ENCODE measurements at regions not wholly inside any gene's neighbourhood (a gene's known extent, or its start where the extent isn't known, plus 50 kb on each side); places are given as distances from the start of the nearest gene placed in this dataset.

- Histone ChIP-seq H3K27ac (no peak overlapping the region), H3K36me3 (no peaks in the 10 kb centered on the region), H3K4me1 (no peaks in the 10 kb centered on the region), H3K9me3 (no peaks in the 10 kb centered on the region), H3K9ac (ENCODE audit: low read depth in 2 of 2, low read length in 2 of 2) (no peak overlapping the region), H3K27me3 (no peaks in the 10 kb centered on the region), H3K4me3 (no peak overlapping the region)
- DNase-seq, result no peak
- TF ChIP-seq, protein P1, sequence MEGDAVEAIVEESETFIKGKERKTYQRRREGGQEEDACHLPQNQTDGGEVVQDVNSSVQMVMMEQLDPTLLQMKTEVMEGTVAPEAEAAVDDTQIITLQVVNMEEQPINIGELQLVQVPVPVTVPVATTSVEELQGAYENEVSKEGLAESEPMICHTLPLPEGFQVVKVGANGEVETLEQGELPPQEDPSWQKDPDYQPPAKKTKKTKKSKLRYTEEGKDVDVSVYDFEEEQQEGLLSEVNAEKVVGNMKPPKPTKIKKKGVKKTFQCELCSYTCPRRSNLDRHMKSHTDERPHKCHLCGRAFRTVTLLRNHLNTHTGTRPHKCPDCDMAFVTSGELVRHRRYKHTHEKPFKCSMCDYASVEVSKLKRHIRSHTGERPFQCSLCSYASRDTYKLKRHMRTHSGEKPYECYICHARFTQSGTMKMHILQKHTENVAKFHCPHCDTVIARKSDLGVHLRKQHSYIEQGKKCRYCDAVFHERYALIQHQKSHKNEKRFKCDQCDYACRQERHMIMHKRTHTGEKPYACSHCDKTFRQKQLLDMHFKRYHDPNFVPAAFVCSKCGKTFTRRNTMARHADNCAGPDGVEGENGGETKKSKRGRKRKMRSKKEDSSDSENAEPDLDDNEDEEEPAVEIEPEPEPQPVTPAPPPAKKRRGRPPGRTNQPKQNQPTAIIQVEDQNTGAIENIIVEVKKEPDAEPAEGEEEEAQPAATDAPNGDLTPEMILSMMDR (IDR thresholded peaks at IDR 0.05), result no peak
- intact Hi-C loops (cut with DNase I), result no loop called here
Observed at GRCh38 chrX:98407584-98407983, 1523.9 kb downstream of the RPA4 start.

DNA sequence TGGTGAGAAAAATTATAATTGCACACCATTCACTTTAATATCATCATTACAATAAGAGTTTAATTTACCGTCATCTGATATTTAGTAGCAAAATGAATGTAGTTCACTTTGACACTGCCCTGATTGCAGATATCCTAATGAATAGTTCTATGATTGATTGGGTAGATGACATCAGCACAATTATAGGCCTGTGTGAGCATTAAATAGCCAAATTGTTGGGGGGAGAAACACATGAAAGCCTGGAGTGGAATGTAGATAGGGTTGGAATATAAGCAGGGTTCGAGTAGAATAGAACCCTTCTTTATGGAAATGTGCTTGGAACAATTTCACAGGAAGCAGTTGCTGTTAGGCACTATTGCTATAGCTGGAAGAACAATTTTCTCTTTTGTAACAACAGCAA, 1526.2 kb downstream of the RPA4 start:
- intact Hi-C loops (cut with DNase I), result no loop called here
- H3K4me1 ChIP-seq, result no peaks in the 10 kb centered on the region
- no peak for DNase-seq

GRCh38 chrX:98412058-98412457, 1528.3 kb downstream of the RPA4 start:
- no peaks in the 10 kb centered on the region for H3K4me1 ChIP-seq
- H3K4me3 ChIP-seq, result no peak overlapping the region
- no peak for DNase-seq
- no peaks in the 10 kb centered on the region for H3K36me3 ChIP-seq
- intact Hi-C loops (cut with DNase I), result no loop called here
- H3K9ac ChIP-seq (ENCODE audit: low read depth in 2 of 2, low read length in 2 of 2), result no peak overlapping the region
- no peaks in the 10 kb centered on the region for H3K27me3 ChIP-seq
- H3K9me3 ChIP-seq, result no peaks in the 10 kb centered on the region
- TF ChIP-seq, protein P1 (IDR thresholded peaks at IDR 0.05), result no peak
- no peak overlapping the region for H3K27ac ChIP-seq

More for the DNA sequence above, 1526.2 kb downstream of the RPA4 start:
- TF ChIP-seq, protein P1 (IDR thresholded peaks at IDR 0.05), result no peak
- no peak overlapping the region for H3K9ac ChIP-seq (ENCODE audit: low read depth in 2 of 2, low read length in 2 of 2)
- no peak overlapping the region for H3K27ac ChIP-seq
- H3K9me3 ChIP-seq, result no peaks in the 10 kb centered on the region
- no peaks in the 10 kb centered on the region for H3K27me3 ChIP-seq
- H3K4me3 ChIP-seq, result no peak overlapping the region
- H3K36me3 ChIP-seq, result no peaks in the 10 kb centered on the region

- Histone ChIP-seq H3K36me3 (no peaks in the 10 kb centered on the region), H3K27me3 (no peaks in the 10 kb centered on the region), H3K9ac (ENCODE audit: low read depth in 2 of 2, low read length in 2 of 2) (no peak overlapping the region), H3K27ac (no peak overlapping the region), H3K4me3 (no peak overlapping the region), H3K4me1 (no peaks in the 10 kb centered on the region), H3K9me3 (no peaks in the 10 kb centered on the region)
- intact Hi-C loops (cut with DNase I), result no loop called here
- TF ChIP-seq, protein P1 (IDR thresholded peaks at IDR 0.05), result no peak
- no peak for DNase-seq
Observed at GRCh38 chrX:98422536-98422935, 1538.8 kb downstream of the RPA4 start.

DNA sequence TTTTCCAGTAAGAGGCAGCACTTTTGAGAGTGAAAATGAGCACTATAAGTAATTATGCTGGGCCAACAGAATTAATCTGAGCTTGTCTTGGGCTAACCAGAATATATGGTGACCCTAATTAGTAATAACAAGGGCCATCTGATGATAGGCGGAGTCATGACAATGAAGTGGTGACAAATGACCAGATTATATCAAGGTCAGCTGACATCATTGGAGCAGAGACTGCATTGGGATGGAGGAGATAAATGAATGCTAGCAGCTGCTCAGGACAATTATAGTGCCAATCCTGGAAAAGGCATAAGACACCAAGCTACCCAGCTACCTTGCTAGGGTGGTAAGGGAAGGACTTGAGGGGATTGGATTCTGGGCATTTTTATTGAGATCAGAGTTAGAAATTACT, 1548.7 kb downstream of the RPA4 start:
- intact Hi-C loops (cut with DNase I), result no loop called here
- Histone ChIP-seq H3K9ac (ENCODE audit: low read depth in 2 of 2, low read length in 2 of 2) (no peak overlapping the region), H3K4me1 (no peaks in the 10 kb centered on the region), H3K4me3 (no peak overlapping the region), H3K27me3 (no peaks in the 10 kb centered on the region), H3K36me3 (no peaks in the 10 kb centered on the region), H3K27ac (no peak overlapping the region), H3K9me3 (no peaks in the 10 kb centered on the region)
- no peak for DNase-seq
- TF ChIP-seq, protein P1 (IDR thresholded peaks at IDR 0.05), result no peak

DNA sequence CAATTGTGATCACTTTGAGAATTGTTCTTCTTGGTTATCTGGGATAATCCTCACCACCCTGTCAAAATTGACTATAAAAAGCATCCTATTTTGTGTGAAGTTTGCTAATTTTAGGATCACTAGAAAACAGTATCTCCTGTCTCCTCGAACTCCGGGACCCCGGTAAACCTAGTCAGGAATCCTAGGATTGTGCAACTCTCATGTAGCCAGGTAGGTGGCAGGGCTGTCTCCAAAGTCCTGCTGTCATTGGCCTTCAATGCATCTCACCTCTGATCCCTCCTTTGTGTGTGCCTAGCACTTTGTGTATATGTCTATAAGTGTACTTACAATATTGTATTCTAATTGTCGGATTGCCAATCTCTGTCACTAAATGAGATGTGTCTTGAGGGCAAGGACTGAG, 1564.8 kb downstream of the RPA4 start:
- Histone ChIP-seq H3K4me1 (no peaks in the 10 kb centered on the region), H3K9me3 (no peaks in the 10 kb centered on the region), H3K27me3 (no peaks in the 10 kb centered on the region), H3K36me3 (no peaks in the 10 kb centered on the region), H3K9ac (ENCODE audit: low read depth in 2 of 2, low read length in 2 of 2) (no peak overlapping the region), H3K4me3 (no peak overlapping the region), H3K27ac (no peak overlapping the region)
- TF ChIP-seq, protein P1 (IDR thresholded peaks at IDR 0.05), result no peak
- intact Hi-C loops (cut with DNase I), result no loop called here
- no peak for DNase-seq

Measured in colonic mucosa (tissue), 4 donors.